SK-N-SH (cell line): ENCODE measurements at regions not wholly inside any gene's neighbourhood (a gene's known extent, or its start where the extent isn't known, plus 50 kb on each side); places are given as distances from the start of the nearest gene placed in this dataset.
A peak's percentile ranks its signal among the peaks of the same experiment; 100 is the strongest.

Experiments
- CTCF ChIA-PET: fragments of 300-600, 350-600 bp; formaldehyde crosslinking; extraction: SDS; loops from one replicate; lab custom pipeline; 2021; lab: Yijun Ruan, JAX
- POLR2A ChIA-PET: fragments of 350-600 bp; sonication (Branson Sonifier 250); formaldehyde crosslinking; extraction: SDS; loops from one replicate; lab custom pipeline; 2020; ENCODE audit warnings: antibody characterized with exemption, inconsistent platforms; lab: Yijun Ruan, JAX
- DNase-seq: peaks from one replicate; pipeline ENCODE4 v3.0.0; 2012
- H2AFZ ChIP-seq: fragments of 200-600 bp; sonication (generic); 2 replicates; pipeline ENCODE4 v1.8.1; 2016; ENCODE audit warnings: antibody characterized with exemption, mild to moderate bottlenecking, low read depth
- H3F3A ChIP-seq: fragments of 200-600 bp; sonication (generic); replicated peaks from 2 replicates; pipeline ENCODE3; 2016; ENCODE audit warnings: antibody characterized with exemption, mild to moderate bottlenecking; ENCODE audit not compliant: insufficient read depth
- H3K27ac ChIP-seq, 2 experiments: fragments of 200-500 bp in 1 of 2; fragments of 200-600 bp in 1 of 2; sonication (Bioruptor generic) in 1 of 2; sonication (generic), shearing (Covaris generic) in 1 of 2; 2 replicates each; pipeline versions ENCODE4 v1.5.1 to v1.6.1; 2014 to 2016; ENCODE audit warnings: low read depth in 2 of 2, inconsistent platforms in 1 of 2, low read length in 1 of 2, mild to moderate bottlenecking in 1 of 2, mixed read lengths in 1 of 2
- H3K27me3 ChIP-seq: fragments of 200-600 bp; sonication (generic), shearing (Covaris generic); 2 replicates; pipeline ENCODE4 v1.6.1; 2016; ENCODE audit warnings: mixed run types; ENCODE audit not compliant: insufficient read depth
- H3K36me3 ChIP-seq, 2 experiments: fragments of 200-500 bp in 1 of 2; fragments of 200-600 bp in 1 of 2; sonication (Bioruptor generic) in 1 of 2; sonication (generic) in 1 of 2; replicated peaks in 1 of 2; 2 replicates each; pipeline versions ENCODE3 to v1.5.1; 2014 to 2016; ENCODE audit warnings: low read length in 1 of 2, mild to moderate bottlenecking in 1 of 2; ENCODE audit not compliant: insufficient read depth in 2 of 2, control insufficient read depth in 1 of 2
- H3K4me1 ChIP-seq, 2 experiments: fragments of 200-500 bp in 1 of 2; fragments of 200-600 bp in 1 of 2; sonication (Bioruptor generic) in 1 of 2; sonication (generic), shearing (Covaris generic) in 1 of 2; 2 replicates each; pipeline versions ENCODE4 v1.5.1 to v1.6.1; 2014 to 2016; ENCODE audit warnings: low read depth in 1 of 2, low read length in 1 of 2, mixed run types in 1 of 2; ENCODE audit not compliant: insufficient read depth in 2 of 2, control insufficient read depth in 1 of 2
- H3K4me2 ChIP-seq: fragments of 200-600 bp; sonication (generic), shearing (Covaris generic); 2 replicates; pipeline ENCODE4 v1.6.1; 2017; ENCODE audit warnings: mixed run types
- H3K4me3 ChIP-seq, 2 experiments: fragments of 200-500 bp in 1 of 2; fragments of 200-600 bp in 1 of 2; sonication (Bioruptor generic) in 1 of 2; sonication (generic), shearing (Covaris generic) in 1 of 2; 2 replicates each; pipeline versions ENCODE4 v1.5.1 to v1.8.1; 2014 to 2016; ENCODE audit warnings: low read depth in 2 of 2, inconsistent platforms in 1 of 2, low read length in 1 of 2, mild to moderate bottlenecking in 1 of 2, mixed read lengths in 1 of 2, moderate library complexity in 1 of 2
- H3K79me2 ChIP-seq: fragments of 200-600 bp; sonication (generic); 2 replicates; pipeline ENCODE4 v1.8.1; 2017; ENCODE audit warnings: mild to moderate bottlenecking; ENCODE audit not compliant: insufficient read depth
- H3K9ac ChIP-seq: fragments of 200-600 bp; sonication (generic); 2 replicates; pipeline ENCODE4 v1.6.1; 2017; ENCODE audit warnings: mixed run types
- H3K9me2 ChIP-seq: fragments of 200-600 bp; sonication (generic); 2 replicates; pipeline ENCODE4 v1.6.1; 2017; ENCODE audit warnings: mixed run types
- H3K9me3 ChIP-seq: fragments of 200-600 bp; sonication (generic); 2 replicates; pipeline ENCODE4 v1.6.1; 2017; ENCODE audit warnings: mixed run types, mild to moderate bottlenecking, moderate library complexity
- H4K20me1 ChIP-seq: fragments of 200-600 bp; sonication (generic); 2 replicates; pipeline ENCODE4 v1.6.1; 2017; ENCODE audit warnings: mild to moderate bottlenecking, mixed run types; ENCODE audit not compliant: insufficient read depth
- CTCF ChIP-seq: fragments of 200-600 bp; sonication (generic); IDR thresholded peaks from 2 replicates; pipeline ENCODE4 v1.6.1; 2017; ENCODE audit warnings: antibody characterized with exemption, mild to moderate bottlenecking, moderate library complexity
- FOSL2 ChIP-seq: IDR thresholded peaks from 2 replicates; pipeline ENCODE4 v1.4.0; 2012; ENCODE audit warnings: low read depth, mild to moderate bottlenecking, moderate library complexity, borderline replicate concordance
- FOXM1 ChIP-seq: IDR thresholded peaks from 2 replicates; pipeline ENCODE4 v1.4.0; 2012; ENCODE audit warnings: low read depth, mild to moderate bottlenecking
- GABPA ChIP-seq: IDR thresholded peaks from 2 replicates; pipeline ENCODE4 v1.4.0; 2012; ENCODE audit warnings: low read depth, mild to moderate bottlenecking
- MAX ChIP-seq: IDR thresholded peaks from 2 replicates; pipeline ENCODE4 v1.4.0; 2012; ENCODE audit warnings: low read depth
- MEF2A ChIP-seq: IDR thresholded peaks from 2 replicates; pipeline ENCODE4 v1.4.0; 2012; ENCODE audit warnings: low read depth, borderline replicate concordance
- POLR2AphosphoS5 ChIP-seq: IDR thresholded peaks from 2 replicates; pipeline ENCODE4 v1.6.1; 2012; ENCODE audit warnings: low read depth, low read length
- RAD21 ChIP-seq: IDR thresholded peaks from 2 replicates; pipeline ENCODE4 v1.6.1; 2012; ENCODE audit warnings: mild to moderate bottlenecking, low read length
- REST ChIP-seq: IDR thresholded peaks from 2 replicates; pipeline ENCODE4 v1.6.1; 2012; ENCODE audit warnings: mild to moderate bottlenecking, low read depth, low read length, moderate library complexity
- RFX5 ChIP-seq: IDR thresholded peaks from 2 replicates; pipeline ENCODE4 v1.6.1; 2012; ENCODE audit warnings: mild to moderate bottlenecking, improper control_type of control experiment, low read length
- RXRA ChIP-seq: IDR thresholded peaks from 2 replicates; pipeline ENCODE4 v1.4.0; 2012; ENCODE audit warnings: low read depth, mild to moderate bottlenecking, borderline replicate concordance
- SMC3 ChIP-seq: IDR thresholded peaks from 2 replicates; pipeline ENCODE4 v1.6.1; 2012; ENCODE audit warnings: low read depth, low read length, improper control_type of control experiment
- TAF1 ChIP-seq: IDR thresholded peaks from 2 replicates; pipeline ENCODE4 v1.6.1; 2012; ENCODE audit warnings: low read depth, mild to moderate bottlenecking, low read length, moderate library complexity, borderline replicate concordance
- TEAD4 ChIP-seq: IDR thresholded peaks from 2 replicates; pipeline ENCODE4 v1.4.0; 2012; ENCODE audit warnings: mild to moderate bottlenecking, borderline replicate concordance; ENCODE audit not compliant: insufficient read depth
- USF1 ChIP-seq: IDR thresholded peaks from 2 replicates; pipeline ENCODE4 v1.4.0; 2012; ENCODE audit warnings: low read depth, borderline replicate concordance
- WGBS: methylation state at CpG from one replicate; pipeline ENCODE4 v1.1.6; 2017; ENCODE audit warnings: low lambda C conversion rate; 5-methylcytosine and 5-hydroxymethylcytosine counted together

GRCh38 chr9:120312031-120312430 lies 267.9 kb downstream of the CDK5RAP2 start (continued):
- TF ChIP-seq REST (no peak), MEF2A (no peak)

GRCh38 chr9:120310035-120310434 lies 269.9 kb downstream of the CDK5RAP2 start:
- TF ChIP-seq SMC3, result peak; percentile 38; the same call in 1 of the 2 replicates
- TF ChIP-seq POLR2AphosphoS5, result no peak
- TF ChIP-seq MAX, result no peak
- no peak for TF ChIP-seq GABPA
- TF ChIP-seq TEAD4, result no peak
- no peak for TF ChIP-seq RFX5
- TF ChIP-seq FOSL2, result no peak
- TF ChIP-seq RXRA, result no peak
- TF ChIP-seq FOXM1, result no peak
- TF ChIP-seq USF1, result no peak
- TF ChIP-seq CTCF, result no peak
- TF ChIP-seq MEF2A, result no peak
- TF ChIP-seq TAF1, result no peak
- peak; percentile 66 for TF ChIP-seq RAD21
- Histone ChIP-seq H3K9me3 (no peaks in the 10 kb centered on the region), H3K4me3 (no peak overlapping the region), H3K9me2 (0 out of 2 replicates have a peak, but pooled peaks cover 2% of the 10 kb centered on the region), H3K9ac (no peak overlapping the region), H3K27me3 (no peaks in the 10 kb centered on the region), H3K36me3 (no peaks in the 10 kb centered on the region), H4K20me1 (no peaks in the 10 kb centered on the region), H3F3A (no peaks in the 10 kb centered on the region), H3K4me1 (peaks cover 0 to 4% of the 10 kb centered on the region in 2 experiments; a peak in 1 of 4 replicates), H3K4me2 (no peak overlapping the region), H3K79me2 (no peaks in the 10 kb centered on the region), H3K27ac (no peak overlapping the region), H2AFZ (no peak overlapping the region)
- peak; percentile 71 for DNase-seq
- CTCF ChIA-PET, result interaction anchor here (0.8 to 1.9 kb wide), 8 partner anchors 14 to 753 kb away, joined by 3 to 10 read pairs (median 4); no protein-coding TSS in a partner anchor
- POLR2A ChIA-PET, result no interaction called here
- 22% methylated on average over 3 of the region's 3 CpGs for WGBS
